ENCODE measurements at regions not wholly inside any gene's neighbourhood (a gene's known extent, or its start where the extent isn't known, plus 50 kb on each side); places are given as distances from the start of the nearest gene placed in this dataset.

DNA sequence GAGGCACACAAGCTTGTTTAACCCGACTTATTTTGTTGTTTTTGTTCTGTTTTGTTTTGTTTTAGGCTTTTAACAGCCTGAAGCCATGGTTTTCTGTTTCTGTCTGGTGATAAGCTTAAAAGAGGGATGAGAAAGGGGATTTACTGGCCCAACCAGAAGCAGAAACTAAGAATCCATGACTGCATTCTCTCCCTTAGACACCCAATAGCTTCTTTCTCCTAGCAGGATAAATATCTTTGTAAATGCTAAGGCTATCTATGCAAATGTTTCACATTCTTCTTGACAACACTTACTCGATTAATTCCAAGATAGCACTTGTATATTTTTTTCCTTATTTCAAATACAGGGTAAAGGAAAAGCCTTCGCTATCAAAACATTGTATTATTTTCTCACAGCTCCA is 53.7 kb upstream of the SMAD1 start:
- DNase-seq: no peak

GRCh38 chr4:145427221-145427620 is 54.4 kb upstream of the SMAD1 start:
- no peak for DNase-seq

- no peak for DNase-seq
These were observed 58.5 kb upstream of the SMAD1 start for GRCh38 chr4:145423017-145423708.

DNA sequence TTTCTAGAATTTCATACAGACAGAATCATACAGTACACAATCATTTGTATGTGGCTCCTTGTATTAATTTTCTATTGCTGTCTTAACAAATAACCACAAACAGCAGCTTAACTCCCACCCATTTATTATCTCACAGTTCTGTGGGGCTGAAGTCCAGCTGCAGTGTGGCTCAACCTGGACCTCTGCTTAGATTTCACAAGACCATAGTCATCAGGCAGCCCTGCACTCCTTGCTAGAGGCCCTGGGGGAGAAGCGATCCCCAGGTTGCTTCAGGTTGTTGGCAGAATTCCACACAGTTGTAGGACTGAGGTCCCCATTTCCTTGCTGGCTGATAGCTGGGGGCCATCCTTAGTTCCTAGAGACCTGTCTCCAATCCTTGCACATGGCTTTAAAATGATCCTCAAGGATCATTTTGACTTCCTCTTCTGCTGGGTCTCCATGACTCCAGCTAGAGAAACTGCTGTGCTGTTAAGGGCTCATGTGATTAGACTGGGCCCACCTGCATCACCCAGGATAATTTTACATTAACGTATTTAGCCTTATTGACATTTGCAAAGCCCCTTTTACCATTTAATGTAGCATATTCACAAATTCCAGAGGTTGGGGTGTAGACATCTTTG is 60.9 kb upstream of the SMAD1 start:
- DNase-seq: no peak

GRCh38 chr4:145418739-145419138 is 62.9 kb upstream of the SMAD1 start:
- DNase-seq: no peak

- DNase-seq: no peak
These were observed 64.1 kb upstream of the SMAD1 start for GRCh38 chr4:145417348-145418130.

DNA sequence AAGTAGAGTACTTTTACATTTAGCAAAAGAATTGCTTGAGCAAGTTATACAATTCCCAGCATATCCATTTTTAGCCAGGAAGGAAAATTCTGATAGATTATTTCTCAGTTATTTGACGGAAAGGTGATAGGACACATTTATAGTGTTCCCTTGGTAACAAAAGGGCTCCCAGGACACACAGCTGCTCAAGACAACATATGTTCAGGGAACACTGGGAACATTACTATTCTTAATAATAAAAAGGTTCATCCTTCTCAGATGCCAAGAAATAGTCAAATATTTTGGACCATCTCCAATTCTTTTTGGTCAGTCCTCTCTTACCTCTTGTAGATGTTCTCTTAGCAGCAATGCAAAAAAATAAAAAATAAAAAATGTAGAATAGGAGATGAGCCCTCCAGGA is 66.8 kb upstream of the SMAD1 start:
- DNase-seq: no peak

GRCh38 chr4:145414226-145414625 is 67.4 kb upstream of the SMAD1 start:
- no peak for DNase-seq

DNA sequence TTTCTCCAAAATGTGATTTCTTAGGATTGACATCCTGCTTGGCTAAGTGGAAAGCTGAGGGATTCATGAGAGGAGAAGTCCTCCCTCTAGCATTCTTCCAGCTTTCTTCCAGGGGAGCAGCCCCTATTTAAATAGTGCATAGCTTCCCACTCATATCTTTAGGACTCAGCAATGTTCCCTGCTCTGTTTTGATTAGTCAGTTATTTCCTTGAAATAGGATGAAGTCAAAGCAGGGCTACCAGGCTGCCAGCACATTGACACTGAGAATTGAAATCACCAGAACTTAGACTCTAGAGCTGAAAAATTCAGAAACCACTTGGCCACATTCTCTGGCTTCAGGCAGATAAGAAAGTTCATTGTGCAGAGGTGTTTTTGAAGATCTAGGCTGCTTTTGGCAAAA is 74.7 kb upstream of the SMAD1 start:
- no peak for DNase-seq

DNA sequence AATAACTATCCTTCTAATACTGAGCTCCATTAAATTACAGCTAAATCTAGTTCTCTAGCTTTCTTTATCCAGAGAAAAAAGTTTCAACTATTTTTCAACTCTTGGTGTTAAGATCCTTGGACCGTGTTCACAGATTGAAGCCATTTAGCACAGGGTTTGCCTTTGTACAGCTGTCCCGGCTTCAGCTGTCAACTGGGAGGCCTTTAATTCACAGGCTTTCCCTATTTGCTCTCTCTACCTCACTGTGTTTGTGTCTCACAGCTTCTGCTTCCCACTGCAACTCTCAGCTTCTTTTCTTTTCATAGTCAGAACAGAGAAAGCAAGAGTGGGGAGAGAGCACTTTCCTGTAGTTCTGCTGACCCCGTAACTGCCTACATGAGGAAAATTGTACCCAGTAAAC is 76.9 kb upstream of the SMAD1 start:
- DNase-seq: no peak

DNA sequence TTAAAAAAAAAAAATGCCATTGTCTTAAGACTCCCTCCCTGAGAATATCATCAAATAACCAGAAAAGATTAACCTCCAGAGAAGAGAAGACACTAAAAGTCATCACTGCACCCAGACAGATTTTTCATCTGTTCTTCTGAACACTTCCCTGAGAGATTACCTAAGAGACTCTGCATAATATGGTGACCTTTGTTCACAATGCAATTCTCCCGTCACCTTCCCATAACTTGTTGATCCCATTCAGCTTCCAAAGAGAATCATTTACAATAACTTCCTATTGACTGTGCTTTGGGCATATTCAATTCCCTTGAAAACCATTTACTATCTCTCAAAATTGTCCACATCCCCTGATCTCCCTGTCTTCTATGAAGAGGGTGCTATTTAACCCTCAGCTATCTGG is 85.1 kb upstream of the SMAD1 start:
- DNase-seq: no peak

- DNase-seq: no peak
These were observed 91.1 kb upstream of the SMAD1 start for GRCh38 chr4:145390571-145390970.

DNA sequence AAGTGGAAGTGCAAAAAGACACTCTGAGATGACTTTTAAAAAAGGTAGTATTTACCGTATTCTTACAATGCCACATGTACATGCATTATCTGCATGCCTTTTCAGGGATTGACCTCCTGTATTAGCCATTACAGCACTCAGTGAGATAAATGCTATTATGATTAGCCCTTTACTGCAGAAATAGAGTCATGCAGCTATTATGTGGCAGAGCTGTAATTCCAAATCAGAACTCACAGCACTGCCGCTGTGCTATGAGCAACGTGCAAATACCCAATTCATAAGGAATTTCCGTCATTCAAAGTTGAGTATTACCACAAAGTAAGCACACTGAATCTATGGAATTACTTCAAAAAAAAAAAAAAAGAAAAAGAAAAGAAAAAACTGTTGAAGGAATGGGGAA is 92.1 kb upstream of the SMAD1 start:
- no peak for DNase-seq

DNA sequence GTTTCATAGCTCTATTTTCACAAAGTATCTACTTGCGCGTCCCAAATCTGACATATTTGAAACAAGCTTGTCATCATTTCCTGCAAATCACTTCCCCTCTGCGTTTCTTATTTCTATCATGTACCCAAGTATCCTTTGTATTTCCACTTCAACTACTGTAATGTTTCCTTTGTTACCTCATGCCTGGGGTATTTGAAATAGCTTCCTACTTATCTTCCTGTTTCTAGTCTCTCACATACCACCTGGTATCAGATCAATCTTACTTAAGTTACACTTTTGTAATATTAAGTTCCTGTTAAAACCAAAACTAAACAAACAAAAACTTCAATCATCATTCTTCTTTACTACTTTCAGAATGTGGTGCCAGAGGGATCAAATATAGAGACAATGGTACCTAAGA is 93.6 kb upstream of the SMAD1 start:
- no peak for DNase-seq

- DNase-seq: no peak
These were observed 94.6 kb upstream of the SMAD1 start for GRCh38 chr4:145387079-145387478.

DNA sequence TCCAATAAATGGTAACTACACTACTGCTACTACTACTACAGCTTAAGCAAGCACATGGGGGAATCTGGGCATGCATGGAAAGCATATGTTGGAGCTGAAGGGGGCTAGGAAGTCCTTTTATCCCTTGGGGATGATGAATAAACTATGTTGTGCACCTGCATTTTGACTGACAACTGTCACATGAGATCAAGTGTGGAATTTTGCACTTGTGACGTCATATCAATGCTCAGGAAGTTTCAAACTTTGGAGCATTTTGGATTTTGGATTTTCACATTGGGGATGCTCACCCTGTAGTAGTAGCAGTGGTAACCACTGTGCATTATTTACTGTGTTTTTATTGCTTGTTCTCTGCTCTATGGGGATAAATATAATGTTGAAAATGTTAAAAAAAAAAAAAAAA is 100.5 kb upstream of the SMAD1 start:
- DNase-seq: no peak

DNA sequence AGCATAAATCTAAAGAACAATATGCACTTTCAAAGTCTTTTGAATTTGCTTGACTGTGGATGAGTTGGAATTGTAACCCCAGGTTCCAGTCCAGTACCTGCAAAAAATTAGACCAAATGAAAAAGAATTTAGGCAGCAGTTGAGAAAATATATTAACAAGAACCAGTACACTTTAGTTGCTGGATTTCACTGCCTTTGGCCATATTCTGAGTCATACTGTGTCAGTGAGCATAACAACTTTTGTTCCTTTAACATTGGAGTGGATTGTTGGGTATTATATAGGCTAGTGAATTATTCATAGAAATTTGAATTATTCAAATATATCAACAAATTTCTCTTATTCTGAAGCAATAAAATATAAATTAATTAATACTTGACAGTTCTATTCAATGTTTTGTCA is 101.5 kb upstream of the SMAD1 start:
- DNase-seq: no peak

DNA sequence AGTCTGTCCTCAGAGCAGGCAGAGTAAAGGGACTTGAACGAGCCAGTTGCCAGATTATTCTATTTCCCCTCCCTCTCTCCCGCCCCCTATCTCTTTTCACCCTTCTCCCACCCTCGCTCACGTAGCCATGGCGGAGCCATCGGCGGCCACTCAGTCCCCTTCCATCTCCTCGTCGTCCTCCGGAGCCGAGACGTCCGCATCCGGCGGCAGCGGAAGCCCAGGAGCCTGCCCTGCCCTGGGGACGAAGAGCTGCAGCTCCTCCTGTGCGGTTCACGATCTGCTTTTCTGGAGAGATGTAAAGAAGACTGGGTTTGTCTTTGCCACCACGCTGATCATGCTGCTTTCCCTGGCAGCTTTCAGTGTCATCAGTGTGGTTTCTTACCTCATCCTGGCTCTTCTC is 106.2 kb upstream of the SMAD1 start:
- DNase-seq: no peak

DNA sequence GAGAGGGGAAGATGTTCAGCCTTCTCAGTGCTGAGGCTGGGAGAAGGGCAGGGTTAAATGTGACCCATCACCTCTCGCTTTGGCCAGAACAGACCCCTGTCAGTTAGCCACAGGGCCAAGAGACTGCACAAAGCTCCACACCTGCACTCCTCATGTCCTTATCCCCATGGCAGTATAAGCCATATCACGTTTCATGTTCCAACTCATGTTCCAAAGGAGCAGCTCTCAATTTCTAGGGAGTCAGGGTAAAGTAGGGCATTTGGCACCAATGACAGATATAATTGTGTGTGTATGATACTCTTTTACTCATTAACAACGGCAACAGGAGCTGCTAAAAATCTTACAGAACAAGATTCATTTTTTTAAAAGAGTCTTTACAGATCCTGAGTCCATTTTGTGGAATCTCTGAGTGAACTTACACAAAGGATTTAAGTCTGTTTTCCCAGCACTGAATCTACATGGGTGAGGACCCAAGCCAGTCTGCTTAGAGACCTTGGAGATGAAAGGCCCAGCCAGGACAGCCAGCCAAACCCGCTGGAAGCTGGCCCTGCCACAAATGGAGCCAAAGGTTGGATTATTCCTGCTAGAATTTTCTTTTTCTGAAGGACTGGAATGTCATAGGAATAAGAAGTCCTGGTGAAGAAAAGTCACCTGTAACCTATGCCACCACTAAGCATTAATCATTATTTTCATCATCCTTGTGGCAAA is 129.1 kb upstream of the SMAD1 start:
- DNase-seq: no peak

- no peak for DNase-seq
These were observed 129.7 kb upstream of the SMAD1 start for GRCh38 chr4:145351922-145352321.

- DNase-seq: no peak
These were observed 130.5 kb upstream of the SMAD1 start for GRCh38 chr4:145351162-145351561.

- no peak for DNase-seq
These were observed 133.4 kb upstream of the SMAD1 start for GRCh38 chr4:145348291-145348690.

GRCh38 chr4:145347684-145348083 is 134.0 kb upstream of the SMAD1 start:
- DNase-seq: no peak

- DNase-seq: no peak
These were observed 135.6 kb upstream of the SMAD1 start for GRCh38 chr4:145346081-145346480.
